Body of pancreas (tissue), 4 donors: ENCODE measurements at regions not wholly inside any gene's neighbourhood (a gene's known extent, or its start where the extent isn't known, plus 50 kb on each side); places are given as distances from the start of the nearest gene placed in this dataset.

Source experiments
- POLR2A ChIP-seq, 3 donors: fragments of 450-650 bp; IDR thresholded peaks; one replicate each; pipeline ENCODE4 v1.6.1; 2016; ENCODE audit warnings: antibody characterized with exemption in 3 of 3, mild to moderate bottlenecking in 2 of 3
- TF ChIP-seq, protein P1 (sequence below), 7 experiments: fragments of 450-650 bp in 4 of 7; fragments of 200-600 bp in 3 of 7; sonication (generic) in 3 of 7; IDR thresholded peaks; one replicate each; pipeline ENCODE4 v1.5.1; 2016 to 2019; ENCODE audit warnings: antibody characterized with exemption in 7 of 7

DNA sequence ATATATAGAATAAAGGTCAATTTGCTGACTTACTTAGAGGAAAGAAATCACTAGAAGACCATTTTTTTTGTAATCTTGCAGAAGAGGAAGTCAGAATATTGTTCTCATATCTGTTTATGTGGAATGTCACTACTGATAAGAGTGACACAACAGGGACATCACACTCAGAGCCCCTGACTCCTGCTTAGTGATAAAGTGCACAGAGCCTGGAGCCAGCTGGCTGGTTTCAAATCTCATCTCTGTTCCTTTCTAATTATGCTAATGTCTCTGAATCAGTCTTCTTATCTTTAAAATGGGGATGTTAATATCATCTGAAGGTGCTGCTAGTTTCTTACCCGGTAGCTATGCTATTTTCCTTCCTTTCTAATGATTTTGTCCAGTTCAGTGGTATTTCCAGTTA is 58.6 kb upstream of the LIFR start:
- TF ChIP-seq, protein P1, sequence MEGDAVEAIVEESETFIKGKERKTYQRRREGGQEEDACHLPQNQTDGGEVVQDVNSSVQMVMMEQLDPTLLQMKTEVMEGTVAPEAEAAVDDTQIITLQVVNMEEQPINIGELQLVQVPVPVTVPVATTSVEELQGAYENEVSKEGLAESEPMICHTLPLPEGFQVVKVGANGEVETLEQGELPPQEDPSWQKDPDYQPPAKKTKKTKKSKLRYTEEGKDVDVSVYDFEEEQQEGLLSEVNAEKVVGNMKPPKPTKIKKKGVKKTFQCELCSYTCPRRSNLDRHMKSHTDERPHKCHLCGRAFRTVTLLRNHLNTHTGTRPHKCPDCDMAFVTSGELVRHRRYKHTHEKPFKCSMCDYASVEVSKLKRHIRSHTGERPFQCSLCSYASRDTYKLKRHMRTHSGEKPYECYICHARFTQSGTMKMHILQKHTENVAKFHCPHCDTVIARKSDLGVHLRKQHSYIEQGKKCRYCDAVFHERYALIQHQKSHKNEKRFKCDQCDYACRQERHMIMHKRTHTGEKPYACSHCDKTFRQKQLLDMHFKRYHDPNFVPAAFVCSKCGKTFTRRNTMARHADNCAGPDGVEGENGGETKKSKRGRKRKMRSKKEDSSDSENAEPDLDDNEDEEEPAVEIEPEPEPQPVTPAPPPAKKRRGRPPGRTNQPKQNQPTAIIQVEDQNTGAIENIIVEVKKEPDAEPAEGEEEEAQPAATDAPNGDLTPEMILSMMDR (IDR thresholded peaks at IDR 0.05): no peak
- no peak for TF ChIP-seq POLR2A (IDR thresholded peaks at IDR 0.05)
